HK-2 (cell line): ENCODE measurements at regions not wholly inside any gene's neighbourhood (a gene's known extent, or its start where the extent isn't known, plus 50 kb on each side); places are given as distances from the start of the nearest gene placed in this dataset.
"Not testable (repeated sequence)": the region's sequence is repeated elsewhere in the genome, so short reads cannot be mapped to it uniquely, and the experiment has no call there.

Experiments
- DNase-seq: peaks from one replicate; pipeline ENCODE4 v3.0.0-alpha.2; 2018; ENCODE audit not compliant: unreplicated experiment

DNA sequence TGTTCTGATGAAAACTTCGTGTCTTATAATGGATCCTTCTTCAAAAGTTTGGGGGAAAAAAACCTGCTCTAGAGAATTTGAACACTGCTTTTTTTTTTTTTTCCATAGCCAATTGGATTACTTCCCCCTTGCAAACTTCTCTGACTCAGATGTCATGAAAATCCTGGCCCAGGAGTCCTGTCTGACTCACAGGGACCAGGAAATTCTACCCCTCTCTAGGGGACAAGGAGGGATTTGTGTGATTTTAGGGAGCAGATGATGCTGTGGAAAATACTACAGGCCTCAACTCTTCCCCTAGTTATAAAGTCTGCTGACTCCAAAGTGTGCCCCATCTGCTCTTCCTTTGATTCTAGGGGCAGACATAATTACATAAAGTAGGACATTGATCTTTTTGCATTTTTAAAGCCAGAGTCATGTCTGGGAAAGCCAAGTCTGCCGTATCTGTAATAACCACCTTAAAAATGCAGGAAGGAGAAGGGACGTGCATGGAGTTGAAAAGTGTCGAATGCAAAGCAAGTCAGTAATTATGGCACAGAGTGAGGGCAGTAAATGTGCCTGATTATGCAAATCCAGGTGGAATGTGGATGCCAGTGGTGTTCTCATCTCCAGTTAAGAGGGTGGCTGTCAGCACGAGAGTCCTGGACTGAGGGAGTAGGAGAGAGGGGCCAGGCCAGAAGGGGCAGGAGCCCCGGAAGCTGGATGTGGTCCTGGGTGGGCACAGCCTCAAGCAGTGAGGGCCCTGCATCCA, 144.3 kb upstream of the SULF2 start:
- DNase-seq: no peak

DNA sequence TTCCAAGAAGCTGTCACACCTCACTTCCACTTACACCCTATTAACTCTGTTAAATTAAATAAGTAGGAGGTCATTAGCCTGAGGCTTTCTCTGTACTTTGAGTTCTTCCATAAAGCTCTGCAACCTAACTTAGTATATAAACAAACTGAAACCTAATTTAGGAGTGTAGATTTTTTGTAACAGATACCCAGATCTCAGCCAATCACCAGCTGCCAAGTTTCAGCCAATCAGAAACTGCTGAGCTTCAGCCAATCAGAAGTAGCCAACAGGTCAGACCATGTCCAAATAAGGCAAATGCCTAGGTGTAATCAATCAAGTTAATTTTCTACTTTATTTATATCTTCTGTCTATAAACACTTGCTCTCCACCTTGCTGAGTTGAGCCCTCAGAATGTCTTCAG, 142.7 kb upstream of the SULF2 start:
- no peak for DNase-seq

DNA sequence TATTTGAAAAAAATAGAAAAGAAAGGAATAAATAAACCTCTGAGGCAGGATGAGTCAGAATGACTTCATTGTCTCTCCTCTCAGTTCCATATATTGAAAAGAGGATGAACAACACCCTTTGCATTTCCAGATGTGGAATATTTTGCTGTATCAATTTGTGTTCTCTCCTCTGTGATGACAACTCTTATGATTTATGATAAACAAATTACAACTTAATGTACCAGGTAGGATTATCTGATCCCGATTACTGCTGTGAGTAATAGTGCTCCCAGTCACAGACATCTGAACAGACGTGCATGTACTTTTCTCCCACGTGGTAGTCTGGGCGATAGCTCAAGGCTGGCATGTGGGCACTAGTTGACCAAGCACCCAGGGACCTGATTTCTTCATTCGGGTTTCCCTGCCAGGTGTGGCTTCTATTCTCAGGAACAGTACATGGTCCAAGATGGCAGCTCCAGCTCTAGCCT, 142.1 kb upstream of the SULF2 start:
- DNase-seq: no peak

DNA sequence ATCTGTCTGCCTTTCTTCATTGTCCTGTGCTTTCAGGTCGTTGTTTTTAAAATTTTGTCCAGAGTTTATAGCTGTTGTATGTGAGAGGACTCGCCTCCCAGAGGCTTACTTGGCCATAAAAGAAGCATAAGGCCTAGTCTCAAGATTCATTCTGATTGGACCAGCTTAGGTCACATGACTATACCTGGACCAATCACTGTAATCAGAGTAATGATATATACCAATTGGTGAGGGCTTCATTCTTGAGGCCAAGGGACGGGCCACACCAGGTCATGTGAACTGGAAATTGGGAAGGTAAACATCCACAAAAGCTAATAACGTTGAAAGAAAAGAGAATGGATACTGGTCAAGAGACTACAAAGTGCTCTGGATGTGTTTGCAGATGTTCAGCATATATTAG, 141.4 kb upstream of the SULF2 start:
- DNase-seq: no peak

DNA sequence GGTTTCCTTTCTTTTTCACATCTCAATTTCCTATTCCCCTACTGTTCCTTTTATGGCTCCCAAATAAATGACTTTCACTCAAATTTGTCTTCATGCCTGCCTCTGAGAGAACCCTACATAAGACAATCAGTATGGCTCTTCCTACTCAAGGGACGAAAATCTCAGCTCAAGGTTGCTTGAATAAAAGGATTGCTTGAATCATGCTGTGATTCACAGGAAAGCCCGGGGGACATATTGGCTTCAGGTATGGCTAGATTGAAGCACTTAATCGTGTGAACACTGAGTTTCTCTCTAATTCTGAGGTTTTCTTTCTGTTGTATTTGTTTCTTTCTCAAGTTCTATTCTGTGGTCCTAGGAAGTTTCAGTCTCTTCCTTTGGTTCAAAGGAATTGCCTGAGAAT, 140.3 kb upstream of the SULF2 start:
- DNase-seq: no peak

DNA sequence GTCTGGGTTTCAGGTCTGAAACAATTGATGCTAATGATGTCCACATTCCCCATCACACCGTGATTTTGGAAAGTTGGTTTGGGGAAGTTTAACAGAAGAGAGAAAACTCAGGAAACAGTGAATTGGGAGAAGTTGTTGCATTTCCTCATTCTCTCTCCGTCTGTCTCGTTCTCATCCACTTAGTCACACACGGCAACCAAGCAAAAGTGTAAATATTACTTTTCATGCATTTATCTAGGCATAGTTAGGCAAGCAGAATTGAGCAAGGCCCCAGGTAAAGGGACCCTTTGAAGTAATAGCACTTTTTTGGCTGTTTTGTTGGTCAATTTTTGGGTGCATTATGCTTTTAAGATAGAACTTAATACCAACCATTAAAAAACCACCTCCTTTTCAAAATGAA, 137.0 kb upstream of the SULF2 start:
- no peak for DNase-seq

DNA sequence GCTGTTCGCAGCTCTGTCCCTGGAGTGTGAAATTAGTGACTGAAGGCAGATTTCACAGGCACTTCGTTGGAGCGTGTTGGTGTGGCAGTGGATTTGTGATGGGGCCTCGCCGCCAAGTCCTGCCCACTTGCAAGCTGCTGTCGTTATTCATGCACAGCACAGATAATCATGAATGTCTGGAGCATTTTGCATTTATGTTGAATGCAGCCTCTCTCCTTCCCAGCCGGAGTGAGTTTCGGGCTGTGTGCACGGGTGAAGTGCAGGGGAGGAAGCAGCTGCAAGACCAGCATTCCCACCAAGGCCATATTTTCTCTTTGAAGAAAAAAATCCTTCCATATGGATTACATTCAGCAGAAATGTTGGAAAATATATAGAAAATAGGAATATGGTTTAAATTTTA, 136.5 kb upstream of the SULF2 start:
- DNase-seq: not testable (repeated sequence)

DNA sequence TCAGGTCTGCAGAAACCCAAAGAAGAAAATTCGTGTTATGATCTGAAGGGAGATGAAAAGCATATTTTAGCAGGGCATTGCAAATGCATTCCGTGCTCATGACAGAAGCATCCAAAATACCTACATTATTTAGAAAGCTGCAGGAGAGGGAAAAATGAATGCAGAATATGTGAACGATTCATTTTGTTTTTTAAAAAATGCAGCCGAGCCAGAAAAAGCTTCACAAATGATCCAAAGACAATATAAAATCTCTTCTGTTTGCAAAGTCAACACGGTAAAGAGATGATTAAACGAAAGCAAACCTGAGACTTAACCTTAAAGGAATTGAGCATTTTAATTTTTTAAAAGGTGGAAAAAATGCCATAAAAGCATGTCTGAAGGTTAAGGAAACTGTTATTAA, 136.1 kb upstream of the SULF2 start:
- no peak for DNase-seq

DNA sequence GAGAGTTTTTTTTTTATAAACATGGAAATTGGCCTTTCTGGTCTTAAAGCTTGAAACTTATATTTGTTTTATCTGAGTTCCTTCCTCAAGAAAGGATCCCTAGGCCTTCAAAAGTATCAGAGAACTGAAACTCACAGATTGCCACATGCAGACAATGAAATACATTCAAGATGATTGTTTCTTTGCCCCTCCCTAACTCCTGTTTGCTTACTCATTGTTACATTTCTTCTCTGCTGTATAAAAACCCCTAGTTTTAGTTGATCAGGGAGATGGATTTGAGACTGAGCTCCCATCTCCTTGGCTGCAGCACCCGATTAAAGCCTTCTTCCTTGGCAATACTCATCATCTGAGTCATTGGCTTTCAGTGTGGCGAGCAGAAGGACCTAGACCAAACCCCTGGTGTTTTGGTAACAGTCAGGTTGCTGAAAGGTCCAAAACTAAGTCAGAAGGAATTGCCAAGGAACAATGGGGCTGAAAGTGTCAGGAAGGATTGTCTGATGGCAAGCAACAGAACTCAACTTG, 132.3 kb upstream of the SULF2 start:
- no peak for DNase-seq

DNA sequence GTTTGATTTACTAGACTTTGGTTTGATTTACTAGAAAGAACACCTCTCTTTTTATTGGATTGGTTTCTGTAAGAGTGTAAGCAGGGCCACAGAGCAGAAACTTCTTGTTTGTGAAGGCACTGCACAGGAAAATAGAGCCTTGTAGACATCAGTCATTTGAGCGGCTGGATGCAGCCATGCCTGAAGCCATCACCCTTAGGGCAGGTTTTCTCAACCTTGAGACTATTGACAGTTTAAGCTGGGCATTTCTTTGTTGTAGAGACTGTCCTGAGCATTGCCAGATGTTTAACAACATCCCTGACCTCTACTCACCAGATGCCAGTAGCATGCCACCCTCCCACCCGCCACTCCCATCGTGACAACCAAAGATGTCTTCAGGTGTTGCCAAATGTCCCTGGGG, 130.2 kb upstream of the SULF2 start:
- no peak for DNase-seq

DNA sequence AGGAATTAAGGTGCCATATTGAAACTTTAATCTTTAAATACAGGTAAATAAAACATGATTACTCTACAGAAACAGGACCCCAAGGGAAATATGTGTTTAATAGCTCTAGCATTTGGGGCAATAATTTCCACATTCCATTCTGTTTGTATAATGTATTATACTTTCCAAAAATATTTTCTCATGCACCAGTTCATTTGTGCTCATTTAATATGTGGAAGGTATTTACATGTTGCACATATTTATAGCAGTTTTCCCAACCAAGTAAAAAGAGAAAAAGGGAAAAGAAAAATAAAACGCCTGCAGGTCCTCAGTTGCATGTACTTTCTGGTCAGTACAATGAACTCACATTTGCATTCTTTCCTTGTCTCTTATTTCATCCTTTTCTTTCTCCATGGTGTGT, 129.5 kb upstream of the SULF2 start:
- DNase-seq: no peak

DNA sequence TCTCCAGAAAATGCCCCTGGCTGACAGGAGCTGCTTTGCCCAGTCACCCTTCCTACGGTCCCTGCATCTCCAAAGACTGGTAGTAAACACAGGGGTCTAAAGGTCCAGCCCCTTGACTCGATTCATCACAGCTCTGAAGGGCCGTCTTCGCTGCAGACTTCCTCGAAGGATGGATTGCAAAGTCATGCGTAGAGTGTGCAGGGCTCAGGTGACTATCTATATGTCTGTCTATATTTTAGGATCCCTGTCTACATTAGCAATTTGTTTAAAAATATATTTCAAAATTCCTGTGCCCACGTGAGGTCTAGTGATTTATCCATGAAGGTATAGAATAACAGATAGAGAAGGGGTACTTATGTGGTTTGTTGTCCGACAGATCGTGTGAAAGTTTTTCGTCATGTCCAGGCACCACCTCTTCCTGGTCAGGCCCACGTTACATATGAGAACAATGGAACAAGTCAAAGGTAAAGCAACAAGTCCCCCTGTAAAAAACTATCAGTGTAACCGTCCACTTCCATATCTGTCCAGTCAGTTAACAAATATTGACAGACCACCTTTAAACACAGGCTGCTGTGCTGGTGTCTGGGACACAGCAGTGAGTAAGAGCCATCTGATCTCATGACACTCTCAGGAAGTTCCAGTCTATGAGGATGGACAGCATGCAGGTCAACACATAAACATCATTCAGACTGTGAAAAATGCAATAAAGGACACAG, 127.7 kb upstream of the SULF2 start:
- not testable (repeated sequence) for DNase-seq

DNA sequence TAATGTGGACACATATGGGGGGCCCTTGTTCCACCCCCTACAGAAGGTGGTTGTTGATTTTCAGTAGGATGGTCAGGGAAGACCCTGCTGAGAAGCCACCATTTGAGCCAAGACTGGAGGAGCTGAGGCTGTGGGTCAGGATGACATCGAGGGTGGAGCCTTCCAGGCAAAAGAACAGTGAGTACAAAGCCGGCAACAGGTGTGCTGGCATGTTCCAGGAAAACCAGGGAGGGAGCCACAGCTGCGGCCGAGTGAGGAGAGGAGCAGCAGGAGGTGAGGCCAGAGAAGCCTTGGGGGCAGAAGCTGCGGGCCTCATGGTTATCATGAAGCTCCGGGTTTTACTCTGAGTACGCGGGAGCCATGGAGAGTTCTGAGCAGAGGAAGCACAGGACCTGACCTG, 126.9 kb upstream of the SULF2 start:
- DNase-seq: not testable (repeated sequence)

DNA sequence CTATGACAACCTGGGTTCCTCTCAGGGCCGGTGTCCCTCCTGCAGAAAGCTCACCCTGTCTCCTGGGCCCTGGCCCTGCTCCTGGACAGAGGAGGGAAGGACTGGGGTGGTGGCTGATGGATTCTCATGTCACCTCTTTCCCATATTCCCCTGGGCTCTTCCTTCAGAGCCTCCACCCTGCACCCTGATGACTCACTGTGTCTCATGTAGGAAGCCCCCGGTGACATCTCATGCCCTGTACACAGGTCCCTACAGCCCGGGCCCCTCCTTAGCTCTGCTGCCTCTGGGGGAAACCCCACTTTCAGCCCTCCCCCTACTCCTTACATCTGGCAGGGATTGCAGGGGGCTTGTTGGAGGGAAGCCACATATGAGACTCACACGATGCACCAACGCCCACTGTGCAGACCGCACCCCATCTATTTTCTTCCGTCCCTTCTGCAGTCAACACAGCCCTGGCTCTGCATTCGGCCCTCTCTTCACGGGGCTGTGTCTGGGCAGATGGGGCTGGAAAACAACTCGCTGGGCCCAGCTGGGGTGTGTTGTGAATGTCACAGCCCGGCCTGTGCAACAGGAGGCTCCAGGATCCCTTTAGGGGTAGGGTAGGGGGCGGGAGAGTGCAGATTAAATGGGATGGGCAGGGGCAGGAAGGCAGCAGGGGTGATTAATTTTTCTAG, 124.6 kb upstream of the SULF2 start:
- DNase-seq: not testable (repeated sequence)

DNA sequence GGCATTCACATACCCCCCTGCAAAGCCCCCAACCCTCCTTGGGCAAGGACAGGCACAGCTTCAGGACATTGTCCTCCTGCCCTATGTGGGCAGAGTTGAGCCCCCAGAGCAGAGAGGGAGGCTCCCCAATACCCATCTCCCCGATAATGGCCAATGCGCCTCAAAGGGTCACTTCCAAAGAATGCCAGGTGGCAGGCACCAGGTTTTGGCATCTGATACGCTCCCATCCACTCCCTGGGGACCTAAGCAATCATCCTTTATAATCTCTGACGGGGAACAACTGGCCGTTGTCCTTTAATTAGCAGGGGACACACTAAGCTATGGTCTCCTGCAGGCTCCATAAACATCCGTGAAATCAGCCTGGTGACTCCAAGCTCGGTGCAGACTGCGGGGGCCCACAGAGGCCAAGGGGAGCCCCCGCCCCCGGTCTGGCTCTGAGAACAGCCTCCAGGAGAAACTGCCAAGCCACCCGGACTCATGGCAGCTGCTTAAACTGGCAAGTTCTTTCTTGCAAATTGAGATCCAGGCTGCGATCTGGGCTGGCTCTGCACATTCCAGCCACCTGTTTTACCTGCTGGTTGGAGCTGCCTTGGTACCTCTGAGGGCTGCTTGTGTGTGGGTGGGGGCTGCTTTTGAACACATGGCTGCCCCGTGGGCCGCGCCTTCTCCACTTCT, 123.2 kb upstream of the SULF2 start:
- not testable (repeated sequence) for DNase-seq

DNA sequence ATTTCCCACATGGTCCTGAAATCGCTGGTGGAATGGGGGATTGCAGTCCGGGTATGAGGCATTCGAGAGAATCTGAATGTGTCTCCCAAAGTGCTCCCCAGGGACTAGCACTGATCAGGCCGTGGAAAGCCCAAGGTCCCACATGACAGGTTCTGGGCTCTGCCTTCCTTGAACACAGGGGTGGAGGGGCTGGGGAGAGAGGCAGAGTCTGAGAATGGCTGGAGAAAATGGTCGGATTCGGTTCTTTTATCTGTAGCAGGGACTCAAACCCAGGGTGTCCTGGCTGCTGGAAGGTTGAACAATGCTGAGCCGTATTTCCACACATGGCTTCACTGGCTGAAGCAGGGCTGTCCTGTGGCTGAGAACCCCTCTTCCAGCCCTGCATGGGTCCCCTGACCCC, 122.7 kb upstream of the SULF2 start:
- not testable (repeated sequence) for DNase-seq

DNA sequence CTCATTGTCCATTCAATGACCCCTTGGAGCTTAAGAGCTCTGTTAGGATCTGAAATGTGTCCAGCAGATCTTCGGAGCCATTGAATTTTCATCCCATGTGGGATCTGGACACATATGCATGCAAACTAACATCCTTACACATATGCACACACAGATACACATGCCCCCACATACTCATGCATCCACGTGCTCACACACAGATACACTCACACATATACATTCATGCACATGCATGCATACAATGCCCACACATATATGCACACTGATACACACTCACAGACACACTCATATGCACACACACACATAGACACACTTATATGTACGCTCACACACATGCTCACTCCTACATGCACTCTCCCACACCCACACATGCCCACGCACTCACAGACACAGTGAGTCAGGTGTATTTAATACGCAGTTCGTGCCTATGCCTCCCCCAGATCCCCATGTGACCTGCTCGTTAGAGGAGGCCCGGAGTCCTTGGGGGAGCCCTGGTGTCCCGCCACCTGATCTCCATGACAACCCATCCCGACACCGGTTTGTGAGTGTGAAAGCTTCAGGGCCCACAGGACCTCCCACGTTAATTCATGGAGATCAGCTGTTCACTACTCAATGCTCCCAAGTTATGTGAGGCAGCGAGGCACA, 121.9 kb upstream of the SULF2 start:
- DNase-seq: no peak

DNA sequence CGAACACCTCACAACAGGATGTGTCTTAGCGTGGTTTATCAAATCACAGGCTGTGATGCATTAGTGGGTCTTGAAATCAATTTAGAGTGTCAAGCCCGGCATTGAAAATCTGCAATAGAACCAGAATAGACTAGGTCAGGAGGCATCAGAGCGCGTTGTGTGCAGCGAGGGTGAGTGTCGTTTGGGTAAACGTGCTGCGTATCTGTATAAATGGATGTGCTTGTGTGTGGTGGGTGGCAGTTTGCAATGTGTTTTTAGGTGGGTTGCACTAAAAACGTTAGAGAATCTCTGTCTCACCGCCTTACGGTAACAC, 121.0 kb upstream of the SULF2 start:
- no peak for DNase-seq

DNA sequence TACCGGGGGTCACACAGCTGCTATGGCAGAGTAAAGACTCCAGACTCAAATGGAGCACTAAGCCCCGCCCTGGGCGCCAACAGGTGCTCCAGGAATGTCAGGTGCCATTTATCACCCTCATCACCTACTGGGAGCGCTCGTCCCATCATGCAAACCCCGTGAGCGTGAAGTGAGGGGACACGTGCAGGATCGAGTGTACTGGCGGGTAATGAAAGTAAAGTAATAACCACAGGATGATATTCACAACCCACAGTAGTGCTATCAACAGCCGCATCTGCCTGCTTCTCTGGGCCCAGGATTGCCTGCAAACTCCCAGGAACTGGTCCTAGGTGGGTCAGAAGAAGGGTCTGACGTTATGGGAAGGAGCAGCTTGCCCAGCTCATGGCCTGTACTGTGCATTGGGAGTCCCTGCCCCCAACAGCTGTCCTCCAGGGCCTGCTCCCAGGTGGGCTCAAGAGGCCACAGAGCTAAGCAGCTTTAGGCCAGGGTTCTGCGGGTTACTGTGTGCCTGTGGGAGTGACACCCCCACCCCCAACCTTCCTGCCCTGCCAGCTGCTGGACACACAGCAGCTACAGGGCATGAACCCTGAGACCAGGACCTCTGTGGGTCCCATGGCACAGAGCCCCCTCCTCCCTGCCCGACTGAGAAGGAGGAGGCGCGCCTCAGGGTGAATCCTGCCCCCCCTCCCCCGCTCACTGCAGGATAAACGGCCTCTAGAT, 120.5 kb upstream of the SULF2 start:
- no peak for DNase-seq

DNA sequence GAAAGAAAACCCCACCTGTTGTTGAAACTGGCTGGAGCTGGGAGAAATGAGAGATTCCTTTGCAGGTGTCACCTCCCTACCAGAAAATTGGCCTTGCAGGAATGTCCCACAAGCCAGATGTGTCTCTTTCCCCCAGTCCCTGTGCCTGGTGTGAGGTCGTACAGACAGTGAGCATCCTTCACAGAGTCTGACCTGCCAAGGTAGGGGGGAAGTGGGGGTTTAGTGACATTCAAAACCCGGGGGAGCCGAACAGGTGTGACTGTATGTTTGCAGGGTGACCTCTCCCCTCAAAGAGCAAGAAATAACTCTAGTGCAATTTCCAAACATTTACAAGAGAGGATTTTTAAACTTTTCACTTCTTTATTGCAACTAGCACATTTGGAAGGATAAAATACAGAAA, 117.7 kb upstream of the SULF2 start:
- not testable (repeated sequence) for DNase-seq

DNA sequence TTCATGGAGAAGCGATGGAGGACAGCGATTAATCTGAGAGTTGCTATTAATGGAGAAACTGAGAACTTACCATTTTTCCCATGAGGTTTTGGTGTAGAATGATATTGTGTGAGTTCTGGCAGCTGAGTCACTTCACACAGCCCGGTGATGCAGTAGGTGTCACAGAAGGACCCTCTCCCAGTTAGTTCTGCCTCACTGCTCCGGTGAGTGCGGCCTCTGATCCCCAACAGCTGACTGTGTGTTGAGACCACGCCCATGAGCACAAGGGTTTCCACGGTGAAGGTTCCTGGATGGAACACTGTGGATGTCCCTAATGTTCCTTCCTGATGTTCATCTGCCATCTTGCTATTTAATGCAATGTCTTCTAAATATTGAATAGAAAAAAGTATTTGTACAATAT, 114.0 kb upstream of the SULF2 start:
- not testable (repeated sequence) for DNase-seq
